MCF 10A (cell line): ENCODE measurements at regions not wholly inside any gene's neighbourhood (a gene's known extent, or its start where the extent isn't known, plus 50 kb on each side); places are given as distances from the start of the nearest gene placed in this dataset.

Source experiments
- BruUV-seq: library from RNA; stranded (reverse); fragments of 400-500 nt; replicated peaks from 2 replicates; lab custom pipeline; 2021; lab: Mats Ljungman, UMichigan
- CTCF ChIA-PET: fragments of 300-600 bp; sonication (Branson Sonifier 250); formaldehyde crosslinking; extraction: SDS; loops from one replicate; lab custom pipeline; 2021; ENCODE audit warnings: antibody characterized with exemption, inconsistent platforms; lab: Yijun Ruan, JAX
- POLR2A ChIA-PET: fragments of 300-600, 350-650 bp; sonication (Branson Sonifier 250); formaldehyde crosslinking; extraction: SDS; loops from one replicate; lab custom pipeline; 2020; ENCODE audit warnings: antibody characterized with exemption, inconsistent platforms; lab: Yijun Ruan, JAX
- DNase-seq: peaks from one replicate; pipeline ENCODE4 v3.0.0-alpha.2; 2018; ENCODE audit not compliant: unreplicated experiment
- H3K27ac Mint-ChIP-seq: one replicate; pipeline ENCODE4 v1.8.0; 2022; ENCODE audit warnings: mild to moderate bottlenecking, low read depth, mixed read lengths; ENCODE audit not compliant: unreplicated experiment
- H3K27me3 Mint-ChIP-seq: one replicate; pipeline ENCODE4 v1.8.0; 2022; ENCODE audit warnings: mixed read lengths; ENCODE audit not compliant: insufficient read depth, unreplicated experiment
- H3K36me3 Mint-ChIP-seq: one replicate; pipeline ENCODE4 v1.8.0; 2022; ENCODE audit warnings: mild to moderate bottlenecking, moderate library complexity, mixed read lengths; ENCODE audit not compliant: insufficient read depth, unreplicated experiment
- H3K4me1 Mint-ChIP-seq: one replicate; pipeline ENCODE4 v1.8.0; 2022; ENCODE audit warnings: mixed read lengths; ENCODE audit not compliant: insufficient read depth, unreplicated experiment
- H3K4me3 Mint-ChIP-seq: one replicate; pipeline ENCODE4 v1.8.0; 2022; ENCODE audit warnings: mild to moderate bottlenecking, moderate library complexity, mixed read lengths; ENCODE audit not compliant: unreplicated experiment
- H3K9me3 Mint-ChIP-seq: one replicate; pipeline ENCODE4 v1.8.0; 2022; ENCODE audit warnings: mixed read lengths; ENCODE audit not compliant: unreplicated experiment
- intact Hi-C: fragments of 100-400 bp; cut with micrococcal nuclease; formaldehyde crosslinking; loops from 2 replicates; pipeline ENCODE4 v1.14.1; 2022
- TF ChIP-seq, protein P1 (sequence below): fragments of 200-600 bp; IDR thresholded peaks from one replicate; pipeline ENCODE4 v1.8.0; 2022; ENCODE audit warnings: antibody characterized with exemption, mild to moderate bottlenecking; ENCODE audit not compliant: unreplicated experiment

DNA sequence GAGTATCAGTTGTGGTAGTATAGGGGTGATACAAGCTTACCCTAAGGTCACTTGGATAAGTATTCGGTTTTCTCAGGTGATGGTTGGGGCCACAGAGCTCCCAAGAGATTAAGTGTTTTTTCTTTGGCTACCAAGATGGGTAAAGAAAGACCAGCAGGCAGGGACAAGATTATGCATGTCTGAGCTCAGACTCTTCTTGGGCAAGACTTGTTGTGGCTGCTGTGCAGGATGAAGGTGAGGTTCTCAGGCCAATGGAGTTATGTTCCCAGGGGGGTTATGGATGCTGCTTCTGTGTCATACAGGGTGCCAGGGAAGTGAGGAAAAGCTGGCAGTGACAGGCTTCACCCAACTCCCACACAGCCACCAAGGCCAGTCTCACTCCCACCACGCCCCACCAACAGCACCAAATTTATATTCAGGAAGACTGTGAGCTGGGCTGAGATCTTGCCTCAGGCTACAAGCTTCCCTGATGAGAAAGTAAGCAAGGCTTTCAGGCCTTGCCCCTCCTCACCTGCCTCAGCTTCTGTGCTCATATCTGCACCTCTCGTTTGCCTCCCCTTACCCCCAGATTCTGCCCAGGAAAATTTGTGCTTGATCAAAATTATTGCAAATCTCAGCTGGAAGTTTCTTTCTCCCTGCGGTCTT lies 511.8 kb upstream of the SLITRK1 start:
- CTCF ChIA-PET, result no interaction called here
- POLR2A ChIA-PET, result interaction anchor here (0.8 kb wide), 1 partner anchor 8 kb away, joined by 3 read pairs; no protein-coding TSS in a partner anchor
- Mint-ChIP-seq H3K9me3 (no peaks in the 10 kb centered on the region), H3K27me3 (no peaks in the 10 kb centered on the region), H3K36me3 (no peaks in the 10 kb centered on the region), H3K4me3 (no peak overlapping the region), H3K27ac (peak overlapping the region; percentile 35), H3K4me1 (peaks cover 5% of the 10 kb centered on the region)
- no TSS peak for BruUV-seq
- peak; percentile 64 for DNase-seq
- TF ChIP-seq, protein P1, sequence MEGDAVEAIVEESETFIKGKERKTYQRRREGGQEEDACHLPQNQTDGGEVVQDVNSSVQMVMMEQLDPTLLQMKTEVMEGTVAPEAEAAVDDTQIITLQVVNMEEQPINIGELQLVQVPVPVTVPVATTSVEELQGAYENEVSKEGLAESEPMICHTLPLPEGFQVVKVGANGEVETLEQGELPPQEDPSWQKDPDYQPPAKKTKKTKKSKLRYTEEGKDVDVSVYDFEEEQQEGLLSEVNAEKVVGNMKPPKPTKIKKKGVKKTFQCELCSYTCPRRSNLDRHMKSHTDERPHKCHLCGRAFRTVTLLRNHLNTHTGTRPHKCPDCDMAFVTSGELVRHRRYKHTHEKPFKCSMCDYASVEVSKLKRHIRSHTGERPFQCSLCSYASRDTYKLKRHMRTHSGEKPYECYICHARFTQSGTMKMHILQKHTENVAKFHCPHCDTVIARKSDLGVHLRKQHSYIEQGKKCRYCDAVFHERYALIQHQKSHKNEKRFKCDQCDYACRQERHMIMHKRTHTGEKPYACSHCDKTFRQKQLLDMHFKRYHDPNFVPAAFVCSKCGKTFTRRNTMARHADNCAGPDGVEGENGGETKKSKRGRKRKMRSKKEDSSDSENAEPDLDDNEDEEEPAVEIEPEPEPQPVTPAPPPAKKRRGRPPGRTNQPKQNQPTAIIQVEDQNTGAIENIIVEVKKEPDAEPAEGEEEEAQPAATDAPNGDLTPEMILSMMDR, result no peak
- intact Hi-C loops, result no loop called here

DNA sequence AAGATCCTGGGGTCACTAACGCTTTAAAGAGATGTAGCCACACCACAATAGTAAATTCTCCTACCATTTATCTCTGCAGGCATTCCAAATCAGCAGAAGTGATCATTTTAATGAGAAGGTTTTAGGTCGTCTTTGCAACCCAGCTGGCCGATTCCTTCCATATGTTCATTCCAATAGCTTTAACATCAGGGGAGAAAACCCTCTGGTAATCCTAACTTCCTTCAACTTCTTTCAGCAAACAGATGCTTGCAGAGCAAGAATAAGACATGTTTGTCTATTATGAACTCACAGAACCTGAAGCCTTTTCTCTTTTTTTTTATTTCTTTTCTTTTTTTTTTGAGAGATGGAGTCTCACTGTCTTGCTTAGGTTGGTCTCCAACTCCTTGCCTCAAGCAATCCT lies 498.6 kb upstream of the SLITRK1 start:
- TF ChIP-seq, protein P1, result no peak
- H3K4me1 Mint-ChIP-seq, result no peaks in the 10 kb centered on the region
- no peak for DNase-seq
- H3K27ac Mint-ChIP-seq, result no peak overlapping the region
- H3K36me3 Mint-ChIP-seq, result no peaks in the 10 kb centered on the region
- no peaks in the 10 kb centered on the region for H3K27me3 Mint-ChIP-seq
- ChIA-PET CTCF (no interaction called here), POLR2A (no interaction called here)
- no TSS peak for BruUV-seq
- H3K4me3 Mint-ChIP-seq, result no peak overlapping the region
- intact Hi-C loops, result no loop called here
- H3K9me3 Mint-ChIP-seq, result peaks cover 8% of the 10 kb centered on the region

DNA sequence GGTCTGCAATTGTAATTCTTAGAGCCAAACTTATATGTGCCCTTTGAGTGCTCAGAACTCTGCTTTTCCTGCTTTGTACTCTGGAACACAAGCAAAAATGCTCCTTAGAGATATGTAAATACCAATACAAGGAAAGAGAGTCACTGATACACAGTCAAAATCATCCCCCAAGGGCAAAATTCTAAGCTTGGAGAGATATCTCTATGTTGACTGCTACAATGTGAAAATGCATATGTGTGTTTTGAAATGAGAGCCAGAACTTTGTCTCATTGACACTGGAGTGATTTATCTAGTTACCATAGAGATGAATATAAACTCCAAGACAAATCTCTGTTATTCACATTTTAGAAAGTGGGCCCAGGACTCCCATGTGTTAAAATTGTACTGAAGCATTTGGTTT lies 494.8 kb upstream of the SLITRK1 start:
- Mint-ChIP-seq H3K4me3 (no peak overlapping the region), H3K36me3 (no peaks in the 10 kb centered on the region), H3K4me1 (no peaks in the 10 kb centered on the region), H3K27ac (no peak overlapping the region), H3K9me3 (no peaks in the 10 kb centered on the region), H3K27me3 (no peaks in the 10 kb centered on the region)
- ChIA-PET CTCF (no interaction called here), POLR2A (interaction anchor here (0.6 kb wide), 1 partner anchor 133 kb away, joined by 3 read pairs; no protein-coding TSS in a partner anchor)
- no peak for DNase-seq
- intact Hi-C loops, result no loop called here
- TF ChIP-seq, protein P1, result no peak
- BruUV-seq, result no TSS peak

DNA sequence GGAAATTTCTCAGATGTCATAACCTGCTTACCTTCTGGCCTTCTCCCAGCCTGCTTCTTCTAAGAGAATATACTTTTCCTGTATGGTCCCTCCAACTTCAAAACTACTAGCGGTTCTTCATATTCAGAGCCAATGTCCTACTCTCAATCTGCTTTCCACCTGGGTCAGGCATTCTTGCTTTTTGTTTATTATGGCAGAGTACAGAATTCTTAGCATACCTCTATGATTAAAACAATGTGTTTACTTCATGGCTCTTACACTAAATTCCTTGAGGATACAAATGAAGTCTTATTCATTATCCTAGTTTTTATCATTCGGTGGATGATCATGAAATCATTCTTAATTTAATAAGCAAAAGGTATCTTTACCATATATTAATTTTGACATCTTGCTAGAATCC lies 484.2 kb upstream of the SLITRK1 start:
- ChIA-PET CTCF (no interaction called here), POLR2A (interaction anchor here (0.5 kb wide), 1 partner anchor 1093 kb away, joined by 3 read pairs; no protein-coding TSS in a partner anchor)
- no peaks in the 10 kb centered on the region for H3K27me3 Mint-ChIP-seq
- no TSS peak for BruUV-seq
- H3K4me1 Mint-ChIP-seq, result peaks cover 5% of the 10 kb centered on the region
- no peaks in the 10 kb centered on the region for H3K36me3 Mint-ChIP-seq
- H3K9me3 Mint-ChIP-seq, result no peaks in the 10 kb centered on the region
- TF ChIP-seq, protein P1, result no peak
- no peak for DNase-seq
- no peak overlapping the region for H3K27ac Mint-ChIP-seq
- intact Hi-C loops, result no loop called here
- H3K4me3 Mint-ChIP-seq, result no peak overlapping the region
